ENCODE measurements at regions not wholly inside any gene's neighbourhood (a gene's known extent, or its start where the extent isn't known, plus 50 kb on each side); places are given as distances from the start of the nearest gene placed in this dataset.
"Not testable (repeated sequence)": the region's sequence is repeated elsewhere in the genome, so short reads cannot be mapped to it uniquely, and the experiment has no call there.

GRCh38 chr10:44706745-44707144, 204.4 kb upstream of the TMEM72 start:
- no peak for DNase-seq (ENCODE audit: extremely low read depth in 1 of 11, low read depth in 9 of 11, low spot score in 4 of 11)

GRCh38 chr10:44713307-44713706, 197.8 kb upstream of the TMEM72 start:
- DNase-seq (ENCODE audit: extremely low read depth in 1 of 11, low read depth in 9 of 11, low spot score in 4 of 11): no peak

- no peak for DNase-seq (ENCODE audit: extremely low read depth in 1 of 11, low read depth in 9 of 11, low spot score in 4 of 11)
These were observed 196.7 kb upstream of the TMEM72 start for GRCh38 chr10:44714451-44714850.

- DNase-seq (ENCODE audit: extremely low read depth in 1 of 11, low read depth in 9 of 11, low spot score in 4 of 11): no peak
These were observed 196.0 kb upstream of the TMEM72 start for GRCh38 chr10:44715136-44715535.

- no peak for DNase-seq (ENCODE audit: extremely low read depth in 1 of 11, low read depth in 9 of 11, low spot score in 4 of 11)
These were observed 194.6 kb upstream of the TMEM72 start for GRCh38 chr10:44716470-44717015.

- DNase-seq (ENCODE audit: extremely low read depth in 1 of 11, low read depth in 9 of 11, low spot score in 4 of 11): no peak
These were observed 188.1 kb upstream of the TMEM72 start for GRCh38 chr10:44723082-44723481.

- no peak for DNase-seq (ENCODE audit: extremely low read depth in 1 of 11, low read depth in 9 of 11, low spot score in 4 of 11)
These were observed 187.4 kb upstream of the TMEM72 start for GRCh38 chr10:44723619-44724325.

- no peak for DNase-seq (ENCODE audit: extremely low read depth in 1 of 11, low read depth in 9 of 11, low spot score in 4 of 11)
These were observed 186.5 kb upstream of the TMEM72 start for GRCh38 chr10:44724415-44725174.

- no peak for DNase-seq (ENCODE audit: extremely low read depth in 1 of 11, low read depth in 9 of 11, low spot score in 4 of 11)
These were observed 185.7 kb upstream of the TMEM72 start for GRCh38 chr10:44725404-44725803.

GRCh38 chr10:44731283-44731682, 179.9 kb upstream of the TMEM72 start:
- no peak for DNase-seq (ENCODE audit: extremely low read depth in 1 of 11, low read depth in 9 of 11, low spot score in 4 of 11)

- DNase-seq (ENCODE audit: extremely low read depth in 1 of 11, low read depth in 9 of 11, low spot score in 4 of 11): no peak
These were observed 177.3 kb upstream of the TMEM72 start for GRCh38 chr10:44733501-44734488.

GRCh38 chr10:44742248-44742647, 168.9 kb upstream of the TMEM72 start:
- peak in 4 of 11 donors; percentile 32 to 66 (median 52) for DNase-seq (ENCODE audit: extremely low read depth in 1 of 11, low read depth in 9 of 11, low spot score in 4 of 11)

GRCh38 chr10:44743535-44743934, 167.6 kb upstream of the TMEM72 start:
- no peak for DNase-seq (ENCODE audit: extremely low read depth in 1 of 11, low read depth in 9 of 11, low spot score in 4 of 11)

GRCh38 chr10:44745920-44746319, 165.2 kb upstream of the TMEM72 start:
- peak in 8 of 11 donors; percentile 37 to 76 (median 64) for DNase-seq (ENCODE audit: extremely low read depth in 1 of 11, low read depth in 9 of 11, low spot score in 4 of 11)

- no peak for DNase-seq (ENCODE audit: extremely low read depth in 1 of 11, low read depth in 9 of 11, low spot score in 4 of 11)
These were observed 163.5 kb upstream of the TMEM72 start for GRCh38 chr10:44747593-44748172.

GRCh38 chr10:44749151-44749550, 162.0 kb upstream of the TMEM72 start:
- peak in 1 of 11 donors; percentile 46 for DNase-seq (ENCODE audit: extremely low read depth in 1 of 11, low read depth in 9 of 11, low spot score in 4 of 11)

GRCh38 chr10:44752451-44753441, 158.4 kb upstream of the TMEM72 start:
- DNase-seq (ENCODE audit: extremely low read depth in 1 of 11, low read depth in 9 of 11, low spot score in 4 of 11): peak in 4 of 11 donors; percentile 27 to 57 (median 33)

GRCh38 chr10:44754355-44754754, 156.8 kb upstream of the TMEM72 start:
- DNase-seq (ENCODE audit: extremely low read depth in 1 of 11, low read depth in 9 of 11, low spot score in 4 of 11): not testable (repeated sequence)

Measured in renal cortex interstitium (tissue), 11 donors.